Peyer's patch (tissue), 4 donors: ENCODE measurements at regions not wholly inside any gene's neighbourhood (a gene's known extent, or its start where the extent isn't known, plus 50 kb on each side); places are given as distances from the start of the nearest gene placed in this dataset.

ENCODE experiments used
- DNase-seq, 3 donors: peaks; one replicate each; pipeline ENCODE4 v3.0.0-alpha.2; 2017 to 2019
- H3K27ac ChIP-seq, 4 donors: fragments of 200-600 bp; sonication (generic); one replicate each; pipeline ENCODE4 v1.5.1; 2016 to 2019
- H3K27me3 ChIP-seq, 2 donors: fragments of 200-600 bp; sonication (generic); one replicate each; pipeline ENCODE4 v1.5.1; 2019
- H3K36me3 ChIP-seq, 3 donors: fragments of 200-600 bp; sonication (generic); one replicate each; pipeline ENCODE4 v1.5.1; 2016 to 2019
- H3K4me1 ChIP-seq, 4 donors: fragments of 200-600 bp; sonication (generic); one replicate each; pipeline ENCODE4 v1.5.1; 2016 to 2019
- H3K4me3 ChIP-seq, 4 donors: fragments of 200-600 bp; sonication (generic); 1 replicate in 3 of 4; 2 replicates in 1 of 4; pipeline ENCODE4 v1.5.1; 2016 to 2019; ENCODE audit warnings: mild to moderate bottlenecking in 1 of 4
- H3K9me3 ChIP-seq, 4 donors: fragments of 200-600 bp; sonication (generic); one replicate each; pipeline ENCODE4 v1.5.1; 2016 to 2019; ENCODE audit warnings: mild to moderate bottlenecking in 1 of 4
- POLR2A ChIP-seq, 2 donors: fragments of 450-650 bp; IDR thresholded peaks; one replicate each; pipeline ENCODE4 v1.5.1; 2017; ENCODE audit warnings: antibody characterized with exemption in 2 of 2, mild to moderate bottlenecking in 2 of 2, moderate library complexity in 2 of 2
- TF ChIP-seq, protein P1 (sequence below), 6 experiments: fragments of 450-650 bp in 4 of 6; fragments of 200-600 bp in 2 of 6; sonication (generic) in 1 of 6; IDR thresholded peaks; one replicate each; pipeline ENCODE4 v1.5.1; 2017 to 2019; ENCODE audit warnings: antibody characterized with exemption in 6 of 6, mild to moderate bottlenecking in 3 of 6, moderate library complexity in 1 of 6

GRCh38 chr13:31956980-31957644, 74.5 kb upstream of the FRY start:
- TF ChIP-seq, protein P1, sequence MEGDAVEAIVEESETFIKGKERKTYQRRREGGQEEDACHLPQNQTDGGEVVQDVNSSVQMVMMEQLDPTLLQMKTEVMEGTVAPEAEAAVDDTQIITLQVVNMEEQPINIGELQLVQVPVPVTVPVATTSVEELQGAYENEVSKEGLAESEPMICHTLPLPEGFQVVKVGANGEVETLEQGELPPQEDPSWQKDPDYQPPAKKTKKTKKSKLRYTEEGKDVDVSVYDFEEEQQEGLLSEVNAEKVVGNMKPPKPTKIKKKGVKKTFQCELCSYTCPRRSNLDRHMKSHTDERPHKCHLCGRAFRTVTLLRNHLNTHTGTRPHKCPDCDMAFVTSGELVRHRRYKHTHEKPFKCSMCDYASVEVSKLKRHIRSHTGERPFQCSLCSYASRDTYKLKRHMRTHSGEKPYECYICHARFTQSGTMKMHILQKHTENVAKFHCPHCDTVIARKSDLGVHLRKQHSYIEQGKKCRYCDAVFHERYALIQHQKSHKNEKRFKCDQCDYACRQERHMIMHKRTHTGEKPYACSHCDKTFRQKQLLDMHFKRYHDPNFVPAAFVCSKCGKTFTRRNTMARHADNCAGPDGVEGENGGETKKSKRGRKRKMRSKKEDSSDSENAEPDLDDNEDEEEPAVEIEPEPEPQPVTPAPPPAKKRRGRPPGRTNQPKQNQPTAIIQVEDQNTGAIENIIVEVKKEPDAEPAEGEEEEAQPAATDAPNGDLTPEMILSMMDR (IDR thresholded peaks at IDR 0.05) = no peak
- TF ChIP-seq POLR2A (IDR thresholded peaks at IDR 0.05) = no peak

GRCh38 chr13:31957772-31958171, 73.8 kb upstream of the FRY start:
- no peak for TF ChIP-seq POLR2A (IDR thresholded peaks at IDR 0.05)
- TF ChIP-seq, protein P1 (IDR thresholded peaks at IDR 0.05) = no peak
- H3K27ac ChIP-seq = no peak overlapping the region
- no peaks in the 10 kb centered on the region for H3K27me3 ChIP-seq
- no peaks in the 10 kb centered on the region for H3K36me3 ChIP-seq
- DNase-seq = no peak
- no peaks in the 10 kb centered on the region for H3K9me3 ChIP-seq
- no peak overlapping the region for H3K4me3 ChIP-seq
- no peaks in the 10 kb centered on the region for H3K4me1 ChIP-seq

More at GRCh38 chr13:31956980-31957644, 74.5 kb upstream of the FRY start:
- H3K9me3 ChIP-seq = no peaks in the 10 kb centered on the region
- H3K27me3 ChIP-seq = no peaks in the 10 kb centered on the region
- no peaks in the 10 kb centered on the region for H3K36me3 ChIP-seq
- no peak overlapping the region for H3K27ac ChIP-seq
- no peak for DNase-seq
- no peak overlapping the region for H3K4me3 ChIP-seq
- no peaks in the 10 kb centered on the region for H3K4me1 ChIP-seq

GRCh38 chr13:31962731-31963370, 68.7 kb upstream of the FRY start:
- peaks cover 0 to 12% (median 0%) of the 10 kb centered on the region in 4 donors for H3K4me1 ChIP-seq
- H3K27me3 ChIP-seq = no peaks in the 10 kb centered on the region
- DNase-seq = no peak
- no peaks in the 10 kb centered on the region for H3K9me3 ChIP-seq
- no peaks in the 10 kb centered on the region for H3K36me3 ChIP-seq
- H3K4me3 ChIP-seq = no peak overlapping the region
- TF ChIP-seq, protein P1 (IDR thresholded peaks at IDR 0.05) = no peak
- no peak for TF ChIP-seq POLR2A (IDR thresholded peaks at IDR 0.05)
- H3K27ac ChIP-seq = no peak overlapping the region

DNA sequence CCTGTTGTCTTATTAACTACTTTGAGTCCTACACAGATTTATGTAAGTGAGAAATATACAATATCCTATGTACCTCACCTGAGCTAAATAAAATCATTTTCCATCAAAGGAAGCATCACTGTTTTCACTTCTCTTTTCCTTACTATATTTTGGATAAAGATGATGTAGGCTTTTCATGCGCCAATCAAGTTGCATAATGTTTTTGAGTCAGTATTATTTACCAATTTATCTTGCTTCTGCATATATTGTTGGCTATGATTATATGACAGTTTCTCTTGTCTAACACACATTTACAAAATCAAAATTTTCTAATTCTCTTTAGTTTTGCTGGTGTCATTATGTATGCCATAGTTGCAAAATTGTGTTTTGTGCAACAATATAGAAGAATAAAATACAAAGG, 67.9 kb upstream of the FRY start:
- Histone ChIP-seq H3K36me3 (no peaks in the 10 kb centered on the region), H3K27ac (no peak overlapping the region), H3K27me3 (no peaks in the 10 kb centered on the region), H3K9me3 (no peaks in the 10 kb centered on the region), H3K4me3 (no peak overlapping the region), H3K4me1 (peaks cover 0 to 12% (median 0%) of the 10 kb centered on the region in 4 donors)
- DNase-seq = no peak
- TF ChIP-seq, protein P1 (IDR thresholded peaks at IDR 0.05) = no peak
- TF ChIP-seq POLR2A (IDR thresholded peaks at IDR 0.05) = no peak

- TF ChIP-seq, protein P1 (IDR thresholded peaks at IDR 0.05) = no peak
- TF ChIP-seq POLR2A (IDR thresholded peaks at IDR 0.05) = no peak
- no peaks in the 10 kb centered on the region for H3K36me3 ChIP-seq
- H3K9me3 ChIP-seq = no peaks in the 10 kb centered on the region
- DNase-seq = no peak
- no peak overlapping the region for H3K4me3 ChIP-seq
- no peak overlapping the region for H3K27ac ChIP-seq
- peaks cover 0 to 12% (median 0%) of the 10 kb centered on the region in 4 donors for H3K4me1 ChIP-seq
- H3K27me3 ChIP-seq = no peaks in the 10 kb centered on the region
Measured at GRCh38 chr13:31964168-31964567, 67.4 kb upstream of the FRY start.
